T-helper 17 cell (primary cell): ENCODE measurements at regions not wholly inside any gene's neighbourhood (a gene's known extent, or its start where the extent isn't known, plus 50 kb on each side); places are given as distances from the start of the nearest gene placed in this dataset.

Experiments used
- ATAC-seq: fragments of 150-1000 bp; cut with Tn5 transposase; 2 replicates; pipeline ENCODE4 v1.10.0; 2021; ENCODE audit warnings: mild to moderate bottlenecking, moderate library complexity
- DNase-seq, 3 donors: peaks; one replicate each; pipeline versions ENCODE4 v3.0.0 to v3.0.0-alpha.2; 2020 to 2021
- H3K9me3 ChIP-seq: one replicate; pipeline ENCODE4 v1.7.0; 2013; ENCODE audit warnings: low read length, mild to moderate bottlenecking; ENCODE audit not compliant: control insufficient read depth, poor library complexity, severe bottlenecking
- H3K27ac Mint-ChIP-seq: one replicate; pipeline ENCODE4 v1.8.0; 2022; ENCODE audit warnings: mild to moderate bottlenecking, moderate library complexity, mixed read lengths
- H3K27me3 Mint-ChIP-seq: one replicate; pipeline ENCODE4 v1.8.0; 2022; ENCODE audit warnings: mixed read lengths
- H3K36me3 Mint-ChIP-seq: one replicate; pipeline ENCODE4 v1.8.0; 2022; ENCODE audit warnings: low read depth, mixed read lengths
- H3K4me1 Mint-ChIP-seq: one replicate; pipeline ENCODE4 v1.8.0; 2022; ENCODE audit warnings: mild to moderate bottlenecking, mixed read lengths
- H3K4me3 Mint-ChIP-seq: one replicate; pipeline ENCODE4 v1.8.0; 2022; ENCODE audit warnings: mild to moderate bottlenecking, moderate library complexity, mixed read lengths

GRCh38 chr9:19682397-19682796 lies 106.4 kb downstream of the SLC24A2 start:
- Mint-ChIP-seq H3K36me3 (no peaks in the 10 kb centered on the region), H3K27me3 (no peaks in the 10 kb centered on the region), H3K4me1 (no peaks in the 10 kb centered on the region), H3K4me3 (no peak overlapping the region), H3K27ac (no peak overlapping the region)
- no peaks in the 10 kb centered on the region for H3K9me3 ChIP-seq
- ATAC-seq (no peak), DNase-seq (no peak)

DNA sequence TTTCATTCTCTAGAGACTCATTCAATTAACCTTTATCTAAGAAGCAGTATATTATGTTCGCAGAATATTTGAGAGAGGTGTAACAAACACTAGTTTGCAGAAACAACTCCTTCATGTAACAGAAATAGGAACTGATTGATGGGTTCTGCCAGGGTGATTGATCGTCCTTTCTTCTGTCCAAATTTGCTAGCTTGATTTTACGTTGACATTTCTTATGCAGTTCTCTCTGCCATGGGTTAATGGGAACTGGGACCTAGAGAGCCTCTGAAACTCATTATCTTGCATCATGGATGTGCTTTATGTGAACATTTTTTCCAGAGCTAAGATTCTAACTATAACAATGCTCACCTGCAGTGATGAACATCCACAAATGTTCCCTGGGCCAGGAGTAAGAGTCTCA lies 107.0 kb downstream of the SLC24A2 start:
- Mint-ChIP-seq H3K4me3 (no peak overlapping the region), H3K27ac (no peak overlapping the region), H3K36me3 (no peaks in the 10 kb centered on the region), H3K27me3 (peaks cover 5% of the 10 kb centered on the region), H3K4me1 (no peaks in the 10 kb centered on the region)
- DNase-seq (no peak), ATAC-seq (no peak)
- H3K9me3 ChIP-seq, result no peaks in the 10 kb centered on the region

- H3K4me1 Mint-ChIP-seq, result no peaks in the 10 kb centered on the region
- H3K9me3 ChIP-seq, result no peaks in the 10 kb centered on the region
- no peak overlapping the region for H3K4me3 Mint-ChIP-seq
- no peaks in the 10 kb centered on the region for H3K36me3 Mint-ChIP-seq
- ATAC-seq (no peak), DNase-seq (no peak)
- H3K27ac Mint-ChIP-seq, result no peak overlapping the region
- H3K27me3 Mint-ChIP-seq, result peaks cover 12% of the 10 kb centered on the region
These were observed 110.9 kb downstream of the SLC24A2 start for GRCh38 chr9:19677924-19678323.

- Mint-ChIP-seq H3K36me3 (peaks cover 2% of the 10 kb centered on the region), H3K27ac (no peak overlapping the region), H3K4me1 (no peaks in the 10 kb centered on the region), H3K4me3 (no peak overlapping the region), H3K27me3 (peaks cover 12% of the 10 kb centered on the region)
- no peak for DNase-seq
- no peak for ATAC-seq
- H3K9me3 ChIP-seq, result no peaks in the 10 kb centered on the region
These were observed 113.3 kb downstream of the SLC24A2 start for GRCh38 chr9:19675492-19675891.

- Mint-ChIP-seq H3K4me1 (peaks cover 2% of the 10 kb centered on the region), H3K27me3 (peaks cover 27% of the 10 kb centered on the region), H3K4me3 (no peak overlapping the region), H3K36me3 (no peaks in the 10 kb centered on the region), H3K27ac (no peak overlapping the region)
- H3K9me3 ChIP-seq, result no peaks in the 10 kb centered on the region
- ATAC-seq (no peak), DNase-seq (no peak)
These were observed 122.3 kb downstream of the SLC24A2 start for GRCh38 chr9:19666575-19666974.

DNA sequence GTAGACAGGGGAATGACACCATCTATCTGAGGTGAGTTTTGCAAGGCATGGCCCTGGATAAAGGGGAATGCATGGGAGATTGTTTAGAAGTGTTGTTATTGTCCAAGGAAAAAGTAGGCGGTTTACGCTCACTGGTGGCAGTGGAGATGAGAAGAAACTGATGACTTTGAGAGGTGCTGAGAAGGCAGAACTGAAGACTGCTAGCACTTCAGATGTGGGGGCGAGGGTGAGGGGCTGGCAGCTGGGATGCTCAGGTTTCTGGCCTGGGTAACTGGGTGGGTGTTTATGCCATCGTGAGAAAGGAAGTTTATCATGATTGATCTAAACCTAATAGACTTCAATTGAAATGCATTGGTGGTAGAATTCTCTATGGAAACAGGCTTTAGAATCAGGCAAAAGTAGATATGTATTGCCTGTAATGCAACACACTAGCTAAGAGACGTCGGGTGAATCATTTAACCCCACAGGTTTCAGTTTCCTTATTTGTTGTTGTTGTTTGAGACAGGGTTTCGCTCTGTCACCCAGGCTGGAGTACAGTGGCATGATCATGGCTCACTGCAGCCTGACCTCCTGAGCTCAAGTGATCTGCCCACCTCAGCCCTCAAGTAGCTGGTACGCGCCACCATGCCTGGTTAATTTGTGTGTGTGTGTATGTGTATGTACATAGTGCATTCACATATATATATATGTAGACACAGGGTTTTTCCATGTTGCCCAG lies 123.5 kb downstream of the SLC24A2 start:
- Mint-ChIP-seq H3K27ac (no peak overlapping the region), H3K36me3 (no peaks in the 10 kb centered on the region), H3K27me3 (peaks cover 33% of the 10 kb centered on the region), H3K4me1 (peaks cover 2% of the 10 kb centered on the region), H3K4me3 (no peak overlapping the region)
- DNase-seq (no peak), ATAC-seq (no peak)
- no peaks in the 10 kb centered on the region for H3K9me3 ChIP-seq

DNA sequence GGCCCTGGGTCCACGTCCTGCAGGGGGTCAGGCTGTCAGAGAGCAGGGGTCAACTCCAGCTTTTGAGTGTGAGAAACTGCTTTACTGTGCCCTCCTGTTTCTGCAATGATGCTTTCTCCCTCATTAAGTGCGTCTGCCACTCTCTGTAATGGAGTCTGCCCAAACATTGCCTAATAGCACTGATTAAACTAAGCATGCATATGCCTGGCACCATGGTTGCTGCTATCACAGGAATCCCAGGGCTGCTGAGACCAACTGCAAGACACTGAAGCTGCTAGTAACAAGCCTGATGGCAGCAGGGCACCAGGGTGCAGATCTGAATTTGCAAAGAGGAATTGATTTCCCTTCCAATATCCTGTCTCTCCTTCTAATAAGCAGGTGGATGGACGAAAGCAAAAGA lies 125.3 kb downstream of the SLC24A2 start:
- Mint-ChIP-seq H3K27me3 (peaks cover 42% of the 10 kb centered on the region), H3K36me3 (no peaks in the 10 kb centered on the region), H3K4me1 (peaks cover 2% of the 10 kb centered on the region), H3K4me3 (no peak overlapping the region), H3K27ac (no peak overlapping the region)
- ATAC-seq (no peak), DNase-seq (no peak)
- no peaks in the 10 kb centered on the region for H3K9me3 ChIP-seq

- ATAC-seq (no peak), DNase-seq (no peak)
- Mint-ChIP-seq H3K27me3 (peaks cover 35% of the 10 kb centered on the region), H3K27ac (no peak overlapping the region), H3K4me3 (no peak overlapping the region), H3K4me1 (peaks cover 2% of the 10 kb centered on the region), H3K36me3 (no peaks in the 10 kb centered on the region)
- no peaks in the 10 kb centered on the region for H3K9me3 ChIP-seq
These were observed 126.6 kb downstream of the SLC24A2 start for GRCh38 chr9:19662213-19662612.

GRCh38 chr9:19660019-19660418 lies 128.8 kb downstream of the SLC24A2 start:
- Mint-ChIP-seq H3K27me3 (peaks cover 28% of the 10 kb centered on the region), H3K27ac (no peak overlapping the region), H3K4me3 (no peak overlapping the region), H3K36me3 (no peaks in the 10 kb centered on the region), H3K4me1 (peaks cover 2% of the 10 kb centered on the region)
- H3K9me3 ChIP-seq, result no peaks in the 10 kb centered on the region
- no peak for DNase-seq
- no peak for ATAC-seq

- H3K4me1 Mint-ChIP-seq, result no peaks in the 10 kb centered on the region
- no peak overlapping the region for H3K4me3 Mint-ChIP-seq
- H3K27me3 Mint-ChIP-seq, result peaks cover 18% of the 10 kb centered on the region
- H3K27ac Mint-ChIP-seq, result no peak overlapping the region
- DNase-seq, result no peak
- no peaks in the 10 kb centered on the region for H3K9me3 ChIP-seq
- H3K36me3 Mint-ChIP-seq, result no peaks in the 10 kb centered on the region
- no peak for ATAC-seq
These were observed 132.1 kb downstream of the SLC24A2 start for GRCh38 chr9:19656704-19657103.

DNA sequence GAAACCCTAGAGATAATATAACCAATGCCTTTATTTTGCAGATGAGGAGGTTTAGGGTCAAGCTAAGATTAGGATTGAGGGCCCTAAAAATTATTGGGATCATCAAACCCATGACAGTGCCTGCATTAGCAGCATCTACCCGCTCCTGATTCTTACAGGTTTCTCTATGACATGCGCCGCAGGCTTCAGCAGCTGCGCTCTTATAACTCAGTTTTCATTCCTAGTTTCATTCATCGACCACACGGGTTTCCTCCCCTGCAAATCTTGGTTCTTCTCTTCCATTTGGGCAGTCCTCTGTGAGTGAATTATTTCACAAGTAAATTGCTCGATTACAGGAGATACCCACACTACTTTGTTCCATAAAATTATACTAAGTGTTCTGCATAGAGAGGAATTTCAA lies 137.2 kb downstream of the SLC24A2 start:
- DNase-seq (no peak), ATAC-seq (no peak)
- no peak overlapping the region for H3K4me3 Mint-ChIP-seq
- peaks cover 21% of the 10 kb centered on the region for H3K27me3 Mint-ChIP-seq
- no peak overlapping the region for H3K27ac Mint-ChIP-seq
- H3K9me3 ChIP-seq, result no peaks in the 10 kb centered on the region
- no peaks in the 10 kb centered on the region for H3K36me3 Mint-ChIP-seq
- H3K4me1 Mint-ChIP-seq, result no peaks in the 10 kb centered on the region

GRCh38 chr9:19650312-19650711 lies 138.5 kb downstream of the SLC24A2 start:
- no peak for ATAC-seq
- Mint-ChIP-seq H3K27me3 (peaks cover 33% of the 10 kb centered on the region), H3K4me3 (no peak overlapping the region), H3K4me1 (no peaks in the 10 kb centered on the region), H3K27ac (no peak overlapping the region), H3K36me3 (no peaks in the 10 kb centered on the region)
- DNase-seq, result no peak
- no peaks in the 10 kb centered on the region for H3K9me3 ChIP-seq

DNA sequence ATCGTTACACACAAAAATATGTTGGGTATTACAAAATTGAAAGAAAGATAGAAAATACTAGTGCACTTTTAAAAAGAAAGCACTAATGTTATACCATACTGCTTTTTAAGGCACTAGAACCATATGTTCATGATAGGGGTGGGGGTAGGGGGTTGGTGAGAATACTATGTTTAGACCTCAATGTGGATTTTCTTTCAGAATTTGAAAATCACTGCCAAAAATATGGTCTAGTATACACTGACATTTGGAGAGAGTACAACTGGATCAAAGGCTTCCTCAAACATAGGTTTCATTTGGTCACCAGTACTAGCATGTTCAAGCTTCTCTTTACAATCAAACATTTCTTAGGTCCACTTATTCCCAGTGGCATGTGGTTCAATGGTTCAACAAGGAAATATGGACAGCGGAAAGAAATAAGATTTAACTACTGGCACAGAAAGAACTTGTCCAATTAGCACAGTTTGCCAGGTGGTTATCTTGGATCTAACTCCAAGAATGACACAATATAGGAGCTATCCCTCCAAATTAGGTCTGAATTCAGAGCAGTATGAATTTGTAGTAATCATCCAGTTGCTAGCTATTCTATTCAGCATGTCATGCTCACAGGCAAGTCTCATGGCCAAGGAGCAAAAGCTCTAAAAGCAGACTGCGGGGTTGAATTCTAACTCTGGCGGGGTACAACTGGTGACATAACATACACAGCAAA lies 139.3 kb downstream of the SLC24A2 start:
- H3K27ac Mint-ChIP-seq, result no peak overlapping the region
- DNase-seq, result no peak
- peaks cover 33% of the 10 kb centered on the region for H3K27me3 Mint-ChIP-seq
- H3K36me3 Mint-ChIP-seq, result no peaks in the 10 kb centered on the region
- no peak overlapping the region for H3K4me3 Mint-ChIP-seq
- no peaks in the 10 kb centered on the region for H3K4me1 Mint-ChIP-seq
- ATAC-seq, result no peak
- H3K9me3 ChIP-seq, result no peaks in the 10 kb centered on the region

DNA sequence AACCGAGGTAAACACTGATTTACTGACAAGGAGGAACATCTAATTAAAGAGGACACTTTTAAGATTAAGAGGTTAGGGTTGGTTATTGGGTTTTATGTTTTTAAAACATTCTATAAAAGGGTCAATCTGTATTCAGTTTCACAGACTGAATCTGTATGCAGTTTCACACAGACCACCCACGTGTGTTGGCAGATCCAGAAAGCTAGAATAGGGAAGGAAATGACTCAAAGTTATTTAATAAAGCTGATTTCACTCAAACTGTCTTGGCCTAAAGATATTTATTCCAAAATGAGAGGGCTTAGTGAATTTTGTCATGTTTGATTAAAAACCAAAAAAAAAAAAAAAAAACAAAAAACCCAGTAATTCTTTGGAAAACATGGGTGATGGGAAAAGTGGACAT lies 140.2 kb downstream of the SLC24A2 start:
- no peak overlapping the region for H3K4me3 Mint-ChIP-seq
- no peaks in the 10 kb centered on the region for H3K4me1 Mint-ChIP-seq
- no peaks in the 10 kb centered on the region for H3K9me3 ChIP-seq
- DNase-seq, result no peak
- H3K36me3 Mint-ChIP-seq, result no peaks in the 10 kb centered on the region
- no peak overlapping the region for H3K27ac Mint-ChIP-seq
- peaks cover 33% of the 10 kb centered on the region for H3K27me3 Mint-ChIP-seq
- no peak for ATAC-seq
